Neural cell (in vitro differentiated cells): ENCODE measurements at regions not wholly inside any gene's neighbourhood (a gene's known extent, or its start where the extent isn't known, plus 50 kb on each side); places are given as distances from the start of the nearest gene placed in this dataset.
A peak's percentile ranks its signal among the peaks of the same experiment; 100 is the strongest.

Source experiments
- CTCF ChIP-seq: fragments of 450-650 bp; IDR thresholded peaks from 2 replicates; pipeline ENCODE4 v1.5.1; 2014; ENCODE audit warnings: antibody characterized with exemption, mild to moderate bottlenecking, moderate library complexity; ENCODE audit not compliant: poor library complexity, severe bottlenecking
- EP300 ChIP-seq: fragments of 450-650 bp; conservative IDR thresholded peaks from 2 replicates; pipeline ENCODE4 v1.6.1; 2014; ENCODE audit warnings: antibody characterized with exemption, mild to moderate bottlenecking, moderate library complexity; ENCODE audit not compliant: poor library complexity, severe bottlenecking
- EZH2 ChIP-seq: fragments of 200-600, 300-800 bp; shearing (Covaris generic), sonication (generic); IDR thresholded peaks from 2 replicates; pipeline ENCODE4 v1.6.1; 2014; ENCODE audit warnings: antibody characterized with exemption, low read length, borderline replicate concordance, mild to moderate bottlenecking; ENCODE audit not compliant: insufficient read depth, poor library complexity, severe bottlenecking
- POLR2AphosphoS5 ChIP-seq: IDR thresholded peaks from 2 replicates; pipeline ENCODE4 v1.6.1; 2012
- RAD21 ChIP-seq: fragments of 450-650 bp; conservative IDR thresholded peaks from 2 replicates; pipeline ENCODE4 v1.6.1; 2014; ENCODE audit warnings: antibody characterized with exemption, mild to moderate bottlenecking, moderate library complexity
- REST ChIP-seq: IDR thresholded peaks from 2 replicates; pipeline ENCODE4 v1.6.1; 2012; ENCODE audit warnings: borderline replicate concordance
- SMC3 ChIP-seq: fragments of 450-650 bp; conservative IDR thresholded peaks from 2 replicates; pipeline ENCODE4 v1.6.1; 2014; ENCODE audit warnings: antibody characterized with exemption, mild to moderate bottlenecking, moderate library complexity; ENCODE audit not compliant: poor library complexity

- TF ChIP-seq CTCF (no peak), EP300 (peak; percentile 31), EZH2 (no peak), RAD21 (no peak), POLR2AphosphoS5 (peak; percentile 33), SMC3 (no peak), REST (no peak)
These were observed 721.6 kb upstream of the TENM4 start for GRCh38 chr11:80162387-80162786.
